HepG2 (cell line): ENCODE measurements at regions not wholly inside any gene's neighbourhood (a gene's known extent, or its start where the extent isn't known, plus 50 kb on each side); places are given as distances from the start of the nearest gene placed in this dataset.

Experiments
- ATAC-seq: fragments of 200-7000 bp; cut with Tn5 transposase; 3 replicates; pipeline ENCODE4 v1.9.1; 2020; ENCODE audit warnings: mild to moderate bottlenecking, moderate library complexity
- BruUV-seq: library from RNA; stranded (reverse); fragments of 400-500 nt; replicated peaks from 2 replicates; lab custom pipeline; 2021; lab: Mats Ljungman, UMichigan
- CTCF ChIA-PET: fragments of 300-600 bp; formaldehyde crosslinking; extraction: SDS; loops from one replicate; lab custom pipeline; 2021; ENCODE audit warnings: low total read pairs, inconsistent platforms, low intra/inter-chr PET ratio; lab: Yijun Ruan, JAX
- POLR2A ChIA-PET: fragments of 350-600 bp; sonication (Branson Sonifier 250); formaldehyde crosslinking; loops from one replicate; lab custom pipeline; 2020; ENCODE audit warnings: antibody characterized with exemption, inconsistent platforms; lab: Yijun Ruan, JAX
- DNase-seq: peaks from one replicate; pipeline ENCODE4 v3.0.0-alpha.2; 2015; ENCODE audit warnings: low spot score
- FAIRE-seq: peaks from 3 replicates; lab custom pipeline; 2011; peaks lifted over from hg19 to GRCh38; lab: Jason Lieb, UNC
- H2AFZ ChIP-seq: one replicate; pipeline ENCODE4 v1.6.1; 2011; ENCODE audit warnings: low read length, inconsistent platforms
- H3K27ac ChIP-seq: fragments of 300-600 bp; 3 replicates; pipeline ENCODE4 v1.8.0; 2011; ENCODE audit warnings: mixed run types, mild to moderate bottlenecking, mixed read lengths, low read length, inconsistent platforms; ENCODE audit not compliant: insufficient read depth; ENCODE audit errors: extremely low read length
- H3K27me3 ChIP-seq, 2 experiments: fragments of 200-600 bp in 1 of 2; 2 replicates in 1 of 2; 3 replicates in 1 of 2; pipeline versions ENCODE4 v1.6.0 to v1.8.0; 2011; ENCODE audit warnings: low read length in 2 of 2, mild to moderate bottlenecking in 2 of 2, moderate library complexity in 2 of 2, inconsistent platforms in 1 of 2; ENCODE audit not compliant: insufficient read depth in 2 of 2, control insufficient read depth in 1 of 2
- H3K36me3 ChIP-seq, 2 experiments: fragments of 200-600 bp in 1 of 2; replicated peaks in 1 of 2; 2 replicates in 1 of 2; 3 replicates in 1 of 2; pipeline versions ENCODE4 v1.5.1 to v1.8.0; 2011; ENCODE audit warnings: low read length in 2 of 2, inconsistent platforms in 1 of 2; ENCODE audit not compliant: insufficient read depth in 2 of 2, control insufficient read depth in 1 of 2
- H3K4me1 ChIP-seq: 2 replicates; pipeline ENCODE4 v1.5.1; 2012; ENCODE audit warnings: low read length, inconsistent platforms; ENCODE audit not compliant: insufficient read depth
- H3K4me2 ChIP-seq: 2 replicates; pipeline ENCODE4 v1.6.0; 2011; ENCODE audit warnings: low read depth, low read length, inconsistent platforms
- H3K4me3 ChIP-seq, 3 experiments: fragments of 200-600 bp in 1 of 3; sonication (generic), shearing (Covaris generic) in 1 of 3; replicated peaks in 1 of 3; 2 replicates each; pipeline ENCODE4 v1.5.1; 2011 to 2016; ENCODE audit warnings: low read length in 3 of 3, inconsistent platforms in 2 of 3, low read depth in 2 of 3, mild to moderate bottlenecking in 2 of 3, control low read depth in 1 of 3, mixed read lengths in 1 of 3; ENCODE audit not compliant: insufficient read depth in 1 of 3
- H3K79me2 ChIP-seq: one replicate; pipeline ENCODE4 v1.6.1; 2011; ENCODE audit warnings: low read length, inconsistent platforms; ENCODE audit not compliant: insufficient read depth
- H3K9ac ChIP-seq: 2 replicates; pipeline ENCODE4 v1.6.0; 2011; ENCODE audit warnings: mild to moderate bottlenecking, low read depth, low read length, inconsistent platforms; ENCODE audit not compliant: insufficient read depth
- H3K9me3 ChIP-seq: 2 replicates; pipeline ENCODE4 v1.5.1; 2012; ENCODE audit warnings: mild to moderate bottlenecking, low read length
- H4K20me1 ChIP-seq: 2 replicates; pipeline ENCODE4 v1.6.0; 2011; ENCODE audit warnings: inconsistent platforms, mild to moderate bottlenecking, low read length, moderate library complexity; ENCODE audit not compliant: insufficient read depth
- NFE2L2 ChIP-seq: fragments of 150-350 bp; IDR thresholded peaks from 2 replicates; pipeline ENCODE4 v1.6.1; 2014; ENCODE audit warnings: low read length
- SOX13 ChIP-seq, 3 experiments: fragments of 450-650 bp in 1 of 3; sonication (generic) in 1 of 3; formaldehyde crosslinking in 1 of 3; IDR thresholded peaks in 2 of 3; conservative IDR thresholded peaks in 1 of 3; 2 replicates each; pipeline versions ENCODE4 v1.5.0 to v1.6.1; 2016 to 2020; ENCODE audit warnings: antibody characterized with exemption in 1 of 3, mild to moderate bottlenecking in 1 of 3, missing compliant biosample characterization in 1 of 3, missing genetic modification reagents in 1 of 3, moderate library complexity in 1 of 3
- ZNF891 ChIP-seq: sonication (generic); formaldehyde crosslinking; IDR thresholded peaks from 2 replicates; pipeline ENCODE4 v1.5.0; 2020; ENCODE audit warnings: mild to moderate bottlenecking, missing genetic modification reagents
- WGBS: methylation state at CpG from one replicate; pipeline ENCODE4 v1.1.6; 2017; ENCODE audit warnings: low lambda C conversion rate; 5-methylcytosine and 5-hydroxymethylcytosine counted together
- in situ Hi-C: cut with HindIII; loops from 2 replicates; pipeline ENCODE4 v1.10.0; 2017; ENCODE audit warnings: low pct_unique_long_range_greater_than_20kb; ENCODE audit not compliant: extremely low pct_ligation_motif_present
- intact Hi-C: fragments of 100-400 bp; cut with micrococcal nuclease; formaldehyde crosslinking; loops from one replicate; pipeline ENCODE4 v1.10.0; 2022; ENCODE audit not compliant: unreplicated experiment
- TF ChIP-seq, protein P1 (sequence below): IDR thresholded peaks from 2 replicates; pipeline ENCODE4 v1.6.1; 2012; ENCODE audit warnings: low read length, improper control_type of control experiment

DNA sequence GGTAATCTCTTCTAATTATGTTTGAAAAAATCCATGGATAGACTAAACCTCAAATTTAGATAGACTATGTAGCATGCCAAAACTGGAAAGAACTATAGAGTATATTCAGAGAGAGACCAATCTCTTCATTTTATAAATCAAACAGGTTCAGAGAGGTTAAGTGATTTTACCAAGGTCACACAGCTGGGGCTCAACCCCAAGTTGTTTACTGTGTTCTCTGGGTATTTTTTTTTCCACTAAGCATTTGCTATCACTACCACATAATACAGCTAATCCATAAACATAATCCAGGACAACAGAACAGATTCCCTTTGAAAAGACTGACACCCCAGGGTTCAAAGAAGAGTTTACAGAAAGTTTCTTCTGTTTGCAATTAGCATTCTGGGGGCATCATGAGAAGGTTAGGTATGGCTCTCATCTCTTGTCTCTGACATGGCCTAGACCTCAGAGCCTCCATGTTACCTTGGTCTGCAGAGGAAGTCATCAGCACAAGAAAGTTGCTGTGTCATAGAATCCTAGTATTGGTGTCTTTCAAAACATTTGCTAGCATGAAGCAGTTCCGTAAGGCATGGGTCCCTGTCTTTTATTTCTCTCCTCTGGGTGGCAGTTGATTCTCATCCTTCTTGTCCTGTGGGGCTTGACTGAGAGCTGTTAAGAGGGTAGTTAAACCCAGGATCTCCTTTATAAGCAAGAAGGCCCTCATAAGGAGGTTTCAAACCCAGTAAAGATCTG lies 94.5 kb upstream of the HSD17B12 start:
- Histone ChIP-seq H3K27me3 (peaks cover 5 to 38% of the 10 kb centered on the region in 2 experiments), H3K9me3 (no peaks in the 10 kb centered on the region), H3K36me3 (no peaks in the 10 kb centered on the region), H3K4me1 (no peaks in the 10 kb centered on the region), H2AFZ (no peak overlapping the region), H4K20me1 (no peaks in the 10 kb centered on the region), H3K4me2 (no peak overlapping the region), H3K4me3 (no peak overlapping the region), H3K9ac (no peak overlapping the region), H3K79me2 (no peaks in the 10 kb centered on the region), H3K27ac (no peak overlapping the region)
- ChIA-PET POLR2A (no interaction called here), CTCF (no interaction called here)
- intact Hi-C loops (no loop called here), in situ Hi-C loops (loop anchor here (10.0 kb wide), 1 partner anchor 59 kb away; no protein-coding TSS in a partner anchor)
- 0% methylated on average over 1 of the region's 1 CpG for WGBS
- ATAC-seq = no peak
- BruUV-seq = no TSS peak
- FAIRE-seq = no peak
- TF ChIP-seq ZNF891 (CRISPR knock-in tag) (no peak), SOX13 (IDR thresholded peaks at IDR 0.05) (no peak), SOX13 (CRISPR knock-in tag; conservative IDR thresholded peaks at IDR 0.05 in 1 of 2, IDR thresholded peaks at IDR 0.05 in 1 of 2) (no peak), NFE2L2 (0 out of 2 replicates have a peak, but pooled peaks have one; percentile 12)
- TF ChIP-seq, protein P1, sequence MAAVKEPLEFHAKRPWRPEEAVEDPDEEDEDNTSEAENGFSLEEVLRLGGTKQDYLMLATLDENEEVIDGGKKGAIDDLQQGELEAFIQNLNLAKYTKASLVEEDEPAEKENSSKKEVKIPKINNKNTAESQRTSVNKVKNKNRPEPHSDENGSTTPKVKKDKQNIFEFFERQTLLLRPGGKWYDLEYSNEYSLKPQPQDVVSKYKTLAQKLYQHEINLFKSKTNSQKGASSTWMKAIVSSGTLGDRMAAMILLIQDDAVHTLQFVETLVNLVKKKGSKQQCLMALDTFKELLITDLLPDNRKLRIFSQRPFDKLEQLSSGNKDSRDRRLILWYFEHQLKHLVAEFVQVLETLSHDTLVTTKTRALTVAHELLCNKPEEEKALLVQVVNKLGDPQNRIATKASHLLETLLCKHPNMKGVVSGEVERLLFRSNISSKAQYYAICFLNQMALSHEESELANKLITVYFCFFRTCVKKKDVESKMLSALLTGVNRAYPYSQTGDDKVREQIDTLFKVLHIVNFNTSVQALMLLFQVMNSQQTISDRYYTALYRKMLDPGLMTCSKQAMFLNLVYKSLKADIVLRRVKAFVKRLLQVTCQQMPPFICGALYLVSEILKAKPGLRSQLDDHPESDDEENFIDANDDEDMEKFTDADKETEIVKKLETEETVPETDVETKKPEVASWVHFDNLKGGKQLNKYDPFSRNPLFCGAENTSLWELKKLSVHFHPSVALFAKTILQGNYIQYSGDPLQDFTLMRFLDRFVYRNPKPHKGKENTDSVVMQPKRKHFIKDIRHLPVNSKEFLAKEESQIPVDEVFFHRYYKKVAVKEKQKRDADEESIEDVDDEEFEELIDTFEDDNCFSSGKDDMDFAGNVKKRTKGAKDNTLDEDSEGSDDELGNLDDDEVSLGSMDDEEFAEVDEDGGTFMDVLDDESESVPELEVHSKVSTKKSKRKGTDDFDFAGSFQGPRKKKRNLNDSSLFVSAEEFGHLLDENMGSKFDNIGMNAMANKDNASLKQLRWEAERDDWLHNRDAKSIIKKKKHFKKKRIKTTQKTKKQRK = no peak
- DNase-seq = no peak
